ENCODE measurements at regions not wholly inside any gene's neighbourhood (a gene's known extent, or its start where the extent isn't known, plus 50 kb on each side); places are given as distances from the start of the nearest gene placed in this dataset.

DNA sequence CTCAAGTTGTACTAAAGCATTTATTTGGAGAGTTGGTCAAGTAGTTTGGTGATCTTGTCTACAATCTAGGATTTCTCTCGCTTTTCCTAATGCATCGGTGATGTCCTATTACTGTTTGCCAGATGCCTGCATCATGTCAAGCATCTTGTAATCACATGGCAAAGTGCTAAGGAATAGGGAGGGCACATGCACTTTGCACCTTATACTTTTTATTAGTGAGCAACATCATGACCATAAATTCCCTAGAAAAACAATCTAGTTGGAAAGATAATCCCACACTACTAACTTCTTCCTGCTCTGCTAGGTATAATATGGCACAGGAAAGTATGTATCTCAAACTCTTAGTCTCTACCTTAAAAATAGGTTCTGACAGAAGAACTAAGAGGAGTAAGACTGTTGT lies 894.3 kb upstream of the SLITRK1 start:
- TF ChIP-seq EZH2 (IDR thresholded peaks at IDR 0.05; ENCODE audit: borderline replicate concordance, control insufficient read depth, low read depth, low read length) (no peak), HCFC1 (IDR thresholded peaks at IDR 0.05; ENCODE audit: low read length) (no peak), POLR2A (IDR thresholded peaks at IDR 0.05; ENCODE audit: low read depth, low read length) (no peak)
- TF ChIP-seq, protein P1, sequence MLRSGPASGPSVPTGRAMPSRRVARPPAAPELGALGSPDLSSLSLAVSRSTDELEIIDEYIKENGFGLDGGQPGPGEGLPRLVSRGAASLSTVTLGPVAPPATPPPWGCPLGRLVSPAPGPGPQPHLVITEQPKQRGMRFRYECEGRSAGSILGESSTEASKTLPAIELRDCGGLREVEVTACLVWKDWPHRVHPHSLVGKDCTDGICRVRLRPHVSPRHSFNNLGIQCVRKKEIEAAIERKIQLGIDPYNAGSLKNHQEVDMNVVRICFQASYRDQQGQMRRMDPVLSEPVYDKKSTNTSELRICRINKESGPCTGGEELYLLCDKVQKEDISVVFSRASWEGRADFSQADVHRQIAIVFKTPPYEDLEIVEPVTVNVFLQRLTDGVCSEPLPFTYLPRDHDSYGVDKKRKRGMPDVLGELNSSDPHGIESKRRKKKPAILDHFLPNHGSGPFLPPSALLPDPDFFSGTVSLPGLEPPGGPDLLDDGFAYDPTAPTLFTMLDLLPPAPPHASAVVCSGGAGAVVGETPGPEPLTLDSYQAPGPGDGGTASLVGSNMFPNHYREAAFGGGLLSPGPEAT (IDR thresholded peaks at IDR 0.05; ENCODE audit: low read depth) = no peak
- TF ChIP-seq, protein P2, sequence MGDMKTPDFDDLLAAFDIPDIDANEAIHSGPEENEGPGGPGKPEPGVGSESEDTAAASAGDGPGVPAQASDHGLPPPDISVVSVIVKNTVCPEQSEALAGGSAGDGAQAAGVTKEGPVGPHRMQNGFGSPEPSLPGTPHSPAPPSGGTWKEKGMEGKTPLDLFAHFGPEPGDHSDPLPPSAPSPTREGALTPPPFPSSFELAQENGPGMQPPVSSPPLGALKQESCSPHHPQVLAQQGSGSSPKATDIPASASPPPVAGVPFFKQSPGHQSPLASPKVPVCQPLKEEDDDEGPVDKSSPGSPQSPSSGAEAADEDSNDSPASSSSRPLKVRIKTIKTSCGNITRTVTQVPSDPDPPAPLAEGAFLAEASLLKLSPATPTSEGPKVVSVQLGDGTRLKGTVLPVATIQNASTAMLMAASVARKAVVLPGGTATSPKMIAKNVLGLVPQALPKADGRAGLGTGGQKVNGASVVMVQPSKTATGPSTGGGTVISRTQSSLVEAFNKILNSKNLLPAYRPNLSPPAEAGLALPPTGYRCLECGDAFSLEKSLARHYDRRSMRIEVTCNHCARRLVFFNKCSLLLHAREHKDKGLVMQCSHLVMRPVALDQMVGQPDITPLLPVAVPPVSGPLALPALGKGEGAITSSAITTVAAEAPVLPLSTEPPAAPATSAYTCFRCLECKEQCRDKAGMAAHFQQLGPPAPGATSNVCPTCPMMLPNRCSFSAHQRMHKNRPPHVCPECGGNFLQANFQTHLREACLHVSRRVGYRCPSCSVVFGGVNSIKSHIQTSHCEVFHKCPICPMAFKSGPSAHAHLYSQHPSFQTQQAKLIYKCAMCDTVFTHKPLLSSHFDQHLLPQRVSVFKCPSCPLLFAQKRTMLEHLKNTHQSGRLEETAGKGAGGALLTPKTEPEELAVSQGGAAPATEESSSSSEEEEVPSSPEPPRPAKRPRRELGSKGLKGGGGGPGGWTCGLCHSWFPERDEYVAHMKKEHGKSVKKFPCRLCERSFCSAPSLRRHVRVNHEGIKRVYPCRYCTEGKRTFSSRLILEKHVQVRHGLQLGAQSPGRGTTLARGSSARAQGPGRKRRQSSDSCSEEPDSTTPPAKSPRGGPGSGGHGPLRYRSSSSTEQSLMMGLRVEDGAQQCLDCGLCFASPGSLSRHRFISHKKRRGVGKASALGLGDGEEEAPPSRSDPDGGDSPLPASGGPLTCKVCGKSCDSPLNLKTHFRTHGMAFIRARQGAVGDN (IDR thresholded peaks at IDR 0.05) = no peak
- TF ChIP-seq, protein P3, sequence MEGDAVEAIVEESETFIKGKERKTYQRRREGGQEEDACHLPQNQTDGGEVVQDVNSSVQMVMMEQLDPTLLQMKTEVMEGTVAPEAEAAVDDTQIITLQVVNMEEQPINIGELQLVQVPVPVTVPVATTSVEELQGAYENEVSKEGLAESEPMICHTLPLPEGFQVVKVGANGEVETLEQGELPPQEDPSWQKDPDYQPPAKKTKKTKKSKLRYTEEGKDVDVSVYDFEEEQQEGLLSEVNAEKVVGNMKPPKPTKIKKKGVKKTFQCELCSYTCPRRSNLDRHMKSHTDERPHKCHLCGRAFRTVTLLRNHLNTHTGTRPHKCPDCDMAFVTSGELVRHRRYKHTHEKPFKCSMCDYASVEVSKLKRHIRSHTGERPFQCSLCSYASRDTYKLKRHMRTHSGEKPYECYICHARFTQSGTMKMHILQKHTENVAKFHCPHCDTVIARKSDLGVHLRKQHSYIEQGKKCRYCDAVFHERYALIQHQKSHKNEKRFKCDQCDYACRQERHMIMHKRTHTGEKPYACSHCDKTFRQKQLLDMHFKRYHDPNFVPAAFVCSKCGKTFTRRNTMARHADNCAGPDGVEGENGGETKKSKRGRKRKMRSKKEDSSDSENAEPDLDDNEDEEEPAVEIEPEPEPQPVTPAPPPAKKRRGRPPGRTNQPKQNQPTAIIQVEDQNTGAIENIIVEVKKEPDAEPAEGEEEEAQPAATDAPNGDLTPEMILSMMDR (IDR thresholded peaks at IDR 0.05 in 2 of 3, conservative IDR thresholded peaks at IDR 0.05 in 1 of 3; ENCODE audit: control insufficient read depth in 2 of 3, extremely low read depth in 1 of 3, insufficient read depth in 1 of 3, low read depth in 3 of 3, low read length in 3 of 3) = no peak
